Common myeloid progenitor, CD34-positive (primary cell): ENCODE measurements at regions not wholly inside any gene's neighbourhood (a gene's known extent, or its start where the extent isn't known, plus 50 kb on each side); places are given as distances from the start of the nearest gene placed in this dataset.
"Not testable (repeated sequence)": the region's sequence is repeated elsewhere in the genome, so short reads cannot be mapped to it uniquely, and the experiment has no call there.

Source experiments
- CTCF ChIA-PET: fragments of 350-600 bp; sonication (Branson Sonifier 250); formaldehyde crosslinking; loops from one replicate; lab custom pipeline; 2021; ENCODE audit warnings: antibody characterized with exemption; lab: Charles Lee
- POLR2A ChIA-PET: fragments of 350-600 bp; sonication (Branson Sonifier 250); formaldehyde crosslinking; loops from one replicate; lab custom pipeline; 2021; ENCODE audit warnings: antibody characterized with exemption; lab: Charles Lee
- DNase-seq, 3 donors: peaks; one replicate each; pipeline versions ENCODE4 v3.0.0 to v3.0.0-alpha.2; 2013
- H3K27ac ChIP-seq, 2 experiments: 1 replicate in 1 of 2; 2 replicates in 1 of 2; pipeline ENCODE4 v1.7.0; 2013; ENCODE audit warnings: inconsistent platforms in 2 of 2, low read length in 2 of 2, mild to moderate bottlenecking in 2 of 2, low read depth in 1 of 2, moderate library complexity in 1 of 2; ENCODE audit not compliant: severe bottlenecking in 2 of 2, insufficient read depth in 1 of 2, poor library complexity in 1 of 2
- H3K27me3 ChIP-seq, 5 experiments: replicated peaks in 2 of 5; 1 replicate in 3 of 5; 2 replicates in 2 of 5; pipeline versions ENCODE4 v1.6.1 to v1.7.0; 2013; ENCODE audit warnings: low read length in 4 of 5, mild to moderate bottlenecking in 2 of 5, moderate library complexity in 2 of 5, inconsistent platforms in 1 of 5; ENCODE audit not compliant: insufficient read depth in 5 of 5, control insufficient read depth in 4 of 5
- H3K36me3 ChIP-seq, 4 experiments: 1 replicate in 2 of 4; 2 replicates in 2 of 4; pipeline versions ENCODE4 v1.6.1 to v1.7.0; 2013; ENCODE audit warnings: low read length in 3 of 4, control low read depth in 1 of 4, mild to moderate bottlenecking in 1 of 4; ENCODE audit not compliant: control insufficient read depth in 4 of 4, insufficient read depth in 4 of 4
- H3K4me1 ChIP-seq, 4 experiments: 1 replicate in 3 of 4; 2 replicates in 1 of 4; pipeline versions ENCODE4 v1.6.1 to v1.7.1; 2013; ENCODE audit warnings: low read length in 3 of 4, mild to moderate bottlenecking in 3 of 4, control low read depth in 1 of 4, inconsistent platforms in 1 of 4, moderate library complexity in 1 of 4; ENCODE audit not compliant: control insufficient read depth in 4 of 4, insufficient read depth in 4 of 4; ENCODE audit errors: control extremely low read depth in 1 of 4
- H3K4me3 ChIP-seq, 7 experiments: 1 replicate in 4 of 7; 2 replicates in 3 of 7; pipeline versions ENCODE4 v1.5.1 to v1.7.0; 2013; ENCODE audit warnings: mild to moderate bottlenecking in 7 of 7, low read length in 6 of 7, moderate library complexity in 6 of 7, inconsistent platforms in 2 of 7, low read depth in 2 of 7, control low read depth in 1 of 7; ENCODE audit not compliant: insufficient read depth in 4 of 7, control insufficient read depth in 1 of 7; ENCODE audit errors: extremely low read depth in 1 of 7
- H3K9me3 ChIP-seq, 5 experiments: 1 replicate in 4 of 5; 2 replicates in 1 of 5; pipeline versions ENCODE4 v1.6.1 to v1.7.1; 2013; ENCODE audit warnings: low read length in 4 of 5, mild to moderate bottlenecking in 2 of 5, inconsistent platforms in 1 of 5, low read depth in 1 of 5, moderate library complexity in 1 of 5; ENCODE audit not compliant: control insufficient read depth in 4 of 5, insufficient read depth in 2 of 5; ENCODE audit errors: control extremely low read depth in 1 of 5
- WGBS: methylation state at CpG from one replicate; pipeline ENCODE4 v1.1.5; 2013; ENCODE audit not compliant: insufficient coverage; 5-methylcytosine and 5-hydroxymethylcytosine counted together

- CTCF ChIA-PET: no interaction called here
- Histone ChIP-seq H3K4me1 (peaks cover 0 to 2% (median 0%) of the 10 kb centered on the region in 4 experiments), H3K36me3 (no peaks in the 10 kb centered on the region), H3K27ac (no peak overlapping the region), H3K4me3 (no peak overlapping the region), H3K27me3 (no peaks in the 10 kb centered on the region), H3K9me3 (no peaks in the 10 kb centered on the region)
- DNase-seq: no peak
- 100% methylated on average over 1 of the region's 3 CpGs for WGBS
- POLR2A ChIA-PET: no interaction called here
Observed at GRCh38 chr4:171235521-171235920, 577.7 kb upstream of the GALNTL6 start.

- H3K27me3 ChIP-seq, H3K36me3 ChIP-seq, DNase-seq, H3K4me3 ChIP-seq, CTCF ChIA-PET, H3K27ac ChIP-seq, H3K4me1 ChIP-seq, POLR2A ChIA-PET, H3K9me3 ChIP-seq: not testable (repeated sequence)
- WGBS: no CpG with 5 or more reads among the region's 1 CpG
Observed at GRCh38 chr4:171229354-171229753, 583.9 kb upstream of the GALNTL6 start.

GRCh38 chr4:171221181-171221580, 592.0 kb upstream of the GALNTL6 start:
- CTCF ChIA-PET: no interaction called here
- Histone ChIP-seq H3K4me1 (no peaks in the 10 kb centered on the region), H3K9me3 (no peaks in the 10 kb centered on the region), H3K4me3 (no peak overlapping the region), H3K27me3 (no peaks in the 10 kb centered on the region), H3K27ac (no peak overlapping the region), H3K36me3 (no peaks in the 10 kb centered on the region)
- WGBS: 75% methylated on average over 4 of the region's 7 CpGs
- no peak for DNase-seq
- POLR2A ChIA-PET: no interaction called here

GRCh38 chr4:171203425-171203824, 609.8 kb upstream of the GALNTL6 start:
- WGBS: 93% methylated on average over 2 of the region's 2 CpGs
- CTCF ChIA-PET: no interaction called here
- no peaks in the 10 kb centered on the region for H3K36me3 ChIP-seq
- POLR2A ChIA-PET: no interaction called here
- no peak overlapping the region for H3K27ac ChIP-seq
- no peak overlapping the region for H3K4me3 ChIP-seq
- H3K27me3 ChIP-seq: no peaks in the 10 kb centered on the region
- H3K4me1 ChIP-seq: no peaks in the 10 kb centered on the region
- DNase-seq: no peak
- peaks cover 0 to 2% (median 0%) of the 10 kb centered on the region in 5 experiments for H3K9me3 ChIP-seq

GRCh38 chr4:171202908-171203307, 610.3 kb upstream of the GALNTL6 start:
- H3K9me3 ChIP-seq: peaks cover 0 to 2% (median 0%) of the 10 kb centered on the region in 5 experiments
- DNase-seq: no peak
- H3K27ac ChIP-seq: no peak overlapping the region
- WGBS: 100% methylated on average over 3 of the region's 4 CpGs
- no peak overlapping the region for H3K4me3 ChIP-seq
- no peaks in the 10 kb centered on the region for H3K27me3 ChIP-seq
- ChIA-PET CTCF (no interaction called here), POLR2A (no interaction called here)
- no peaks in the 10 kb centered on the region for H3K4me1 ChIP-seq
- no peaks in the 10 kb centered on the region for H3K36me3 ChIP-seq

- peak; percentile 18 to 35 (median 29) for DNase-seq
- CTCF ChIA-PET: interaction anchor here (1.4 to 3.2 kb wide), 2 partner anchors 196 to 597 kb away, joined by 3 to 15 read pairs; no protein-coding TSS in a partner anchor
- Histone ChIP-seq H3K27ac (no peak overlapping the region), H3K4me1 (no peaks in the 10 kb centered on the region), H3K4me3 (no peak overlapping the region), H3K36me3 (no peaks in the 10 kb centered on the region), H3K9me3 (no peaks in the 10 kb centered on the region), H3K27me3 (no peaks in the 10 kb centered on the region)
- WGBS: no CpG with 5 or more reads among the region's 2 CpGs
- POLR2A ChIA-PET: no interaction called here
Observed at GRCh38 chr4:171186700-171187099, 626.5 kb upstream of the GALNTL6 start.

GRCh38 chr4:171181090-171181489, 632.1 kb upstream of the GALNTL6 start:
- WGBS: no CpG with 5 or more reads among the region's 1 CpG

More at GRCh38 chr4:171181090-171181489, 632.1 kb upstream of the GALNTL6 start:
- POLR2A ChIA-PET: no interaction called here
- Histone ChIP-seq H3K27me3 (no peaks in the 10 kb centered on the region), H3K27ac (no peak overlapping the region), H3K9me3 (no peaks in the 10 kb centered on the region), H3K36me3 (no peaks in the 10 kb centered on the region), H3K4me3 (no peak overlapping the region), H3K4me1 (no peaks in the 10 kb centered on the region)
- CTCF ChIA-PET: no interaction called here
- DNase-seq: no peak
